Gastrocnemius medialis (tissue), 4 donors: ENCODE measurements at regions not wholly inside any gene's neighbourhood (a gene's known extent, or its start where the extent isn't known, plus 50 kb on each side); places are given as distances from the start of the nearest gene placed in this dataset.
"Not testable (repeated sequence)": the region's sequence is repeated elsewhere in the genome, so short reads cannot be mapped to it uniquely, and the experiment has no call there.

Experiments used
- ATAC-seq, 2 donors: fragments of 150-250 bp; one replicate each; pipeline ENCODE4 v1.9.1; 2016
- DNase-seq, 2 donors: peaks; one replicate each; pipeline ENCODE4 v3.0.0-alpha.2; 2019
- H3K27ac ChIP-seq, 4 donors: fragments of 200-600 bp; sonication (generic); 1 replicate in 1 of 4; 2 replicates in 3 of 4; pipeline ENCODE4 v1.5.1; 2016 to 2018; ENCODE audit warnings: mild to moderate bottlenecking in 2 of 4, moderate library complexity in 1 of 4
- H3K27me3 ChIP-seq, 3 donors: fragments of 200-600 bp; sonication (generic) in 2 of 3; 1 replicate in 1 of 3; 2 replicates in 2 of 3; pipeline versions ENCODE4 v1.5.1 to v1.6.0; 2016 to 2019; ENCODE audit warnings: mild to moderate bottlenecking in 1 of 3, moderate library complexity in 1 of 3
- H3K36me3 ChIP-seq, 2 donors: fragments of 200-600 bp; sonication (generic) in 1 of 2; one replicate each; pipeline ENCODE4 v1.5.1; 2017 to 2018
- H3K4me1 ChIP-seq, 2 donors: fragments of 200-600 bp; sonication (generic) in 1 of 2; one replicate each; pipeline ENCODE4 v1.5.1; 2016 to 2017; ENCODE audit warnings: mild to moderate bottlenecking in 2 of 2
- H3K4me3 ChIP-seq, 4 donors: fragments of 200-600 bp; sonication (generic) in 3 of 4; 1 replicate in 1 of 4; 2 replicates in 3 of 4; pipeline ENCODE4 v1.5.1; 2016 to 2019; ENCODE audit warnings: mild to moderate bottlenecking in 2 of 4
- H3K9me3 ChIP-seq, 3 donors: fragments of 200-600 bp; sonication (generic) in 2 of 3; 1 replicate in 1 of 3; 2 replicates in 2 of 3; pipeline ENCODE4 v1.5.1; 2016 to 2019
- CTCF ChIP-seq, 5 experiments: fragments of 450-650 bp in 3 of 5; fragments of 200-600 bp in 2 of 5; sonication (generic) in 2 of 5; IDR thresholded peaks in 4 of 5; conservative IDR thresholded peaks in 1 of 5; 1 replicate in 4 of 5; 2 replicates in 1 of 5; pipeline ENCODE4 v1.5.1; 2016 to 2019; ENCODE audit warnings: antibody characterized with exemption in 5 of 5, mild to moderate bottlenecking in 3 of 5, moderate library complexity in 3 of 5
- POLR2A ChIP-seq, 2 donors: fragments of 450-650 bp; IDR thresholded peaks; one replicate each; pipeline ENCODE4 v1.6.1; 2017; ENCODE audit warnings: antibody characterized with exemption in 2 of 2, mild to moderate bottlenecking in 2 of 2, moderate library complexity in 2 of 2
- in situ Hi-C, 4 donors: fragments of 200-750 bp; cut with MboI; loops; one replicate each; pipeline versions ENCODE4 v1.15.0 to v1.8.0; 2017; ENCODE audit warnings: low sequenced_read_pairs in 4 of 4
- intact Hi-C: fragments of 100-400 bp; cut with DNase I; formaldehyde crosslinking; loops from one replicate; pipeline ENCODE4 v1.15.1; 2023; ENCODE audit warnings: low total_unique reads

- H3K4me3 ChIP-seq: peak overlapping the region in 3 of 4 donors; percentile 15 to 24 (median 21)
- intact Hi-C loops: no loop called here
- in situ Hi-C loops: no loop called here
- no peak for ATAC-seq
- H3K27me3 ChIP-seq: no peaks in the 10 kb centered on the region
- no peaks in the 10 kb centered on the region for H3K36me3 ChIP-seq
- no peak for DNase-seq
- TF ChIP-seq CTCF (IDR thresholded peaks at IDR 0.05 in 4 of 5, conservative IDR thresholded peaks at IDR 0.05 in 1 of 5) (no peak), POLR2A (IDR thresholded peaks at IDR 0.05) (no peak)
- H3K27ac ChIP-seq: no peak overlapping the region
- no peaks in the 10 kb centered on the region for H3K4me1 ChIP-seq
- no peaks in the 10 kb centered on the region for H3K9me3 ChIP-seq
These were observed 238.1 kb upstream of the MAF start for GRCh38 chr16:79838496-79839259.

GRCh38 chr16:79836144-79836543 lies 235.6 kb upstream of the MAF start:
- Histone ChIP-seq H3K4me1 (no peaks in the 10 kb centered on the region), H3K9me3 (no peaks in the 10 kb centered on the region), H3K27me3 (no peaks in the 10 kb centered on the region), H3K36me3 (no peaks in the 10 kb centered on the region), H3K27ac (no peak overlapping the region), H3K4me3 (no peak overlapping the region)
- in situ Hi-C loops (no loop called here), intact Hi-C loops (no loop called here)
- no peak for DNase-seq
- no peak for ATAC-seq
- TF ChIP-seq POLR2A (IDR thresholded peaks at IDR 0.05): no peak
- no peak for TF ChIP-seq CTCF (IDR thresholded peaks at IDR 0.05 in 4 of 5, conservative IDR thresholded peaks at IDR 0.05 in 1 of 5)

- H3K4me1 ChIP-seq: no peaks in the 10 kb centered on the region
- H3K4me3 ChIP-seq: no peak overlapping the region
- H3K36me3 ChIP-seq: no peaks in the 10 kb centered on the region
- no peaks in the 10 kb centered on the region for H3K9me3 ChIP-seq
- in situ Hi-C loops: no loop called here
- ATAC-seq (no peak), DNase-seq (no peak)
- intact Hi-C loops: no loop called here
- TF ChIP-seq POLR2A (IDR thresholded peaks at IDR 0.05) (no peak), CTCF (IDR thresholded peaks at IDR 0.05 in 4 of 5, conservative IDR thresholded peaks at IDR 0.05 in 1 of 5) (no peak)
- H3K27ac ChIP-seq: no peak overlapping the region
- no peaks in the 10 kb centered on the region for H3K27me3 ChIP-seq
These were observed 234.7 kb upstream of the MAF start for GRCh38 chr16:79835194-79835593.

GRCh38 chr16:79834720-79835119 lies 234.2 kb upstream of the MAF start:
- DNase-seq (no peak), ATAC-seq (no peak)
- in situ Hi-C loops (no loop called here), intact Hi-C loops (no loop called here)
- Histone ChIP-seq H3K27ac (no peak overlapping the region), H3K36me3 (no peaks in the 10 kb centered on the region), H3K27me3 (no peaks in the 10 kb centered on the region), H3K4me3 (no peak overlapping the region), H3K9me3 (no peaks in the 10 kb centered on the region), H3K4me1 (no peaks in the 10 kb centered on the region)
- TF ChIP-seq CTCF (IDR thresholded peaks at IDR 0.05 in 4 of 5, conservative IDR thresholded peaks at IDR 0.05 in 1 of 5) (no peak), POLR2A (IDR thresholded peaks at IDR 0.05) (no peak)

- H3K27ac ChIP-seq, H3K4me3 ChIP-seq, ATAC-seq, in situ Hi-C loops, DNase-seq, H3K4me1 ChIP-seq, intact Hi-C loops, H3K27me3 ChIP-seq, H3K9me3 ChIP-seq, H3K36me3 ChIP-seq: not testable (repeated sequence)
These were observed 233.5 kb upstream of the MAF start for GRCh38 chr16:79834003-79834402.
